Osteoblast (primary cell): ENCODE measurements at regions not wholly inside any gene's neighbourhood (a gene's known extent, or its start where the extent isn't known, plus 50 kb on each side); places are given as distances from the start of the nearest gene placed in this dataset.
A peak's percentile ranks its signal among the peaks of the same experiment; 100 is the strongest.

Experiments
- DNase-seq: peaks from one replicate; pipeline ENCODE4 v3.0.0; 2011; ENCODE audit warnings: low spot score, mixed read lengths; ENCODE audit not compliant: insufficient read length; ENCODE audit errors: missing footprints
- H2AFZ ChIP-seq: 2 replicates; pipeline ENCODE4 v1.6.0; 2011; ENCODE audit warnings: mild to moderate bottlenecking, low read length
- H3K27ac ChIP-seq: 2 replicates; pipeline ENCODE4 v1.5.1; 2011; ENCODE audit warnings: mild to moderate bottlenecking, low read depth, low read length, moderate library complexity
- H3K27me3 ChIP-seq: 2 replicates; pipeline ENCODE4 v1.6.0; 2012; ENCODE audit warnings: mild to moderate bottlenecking, control low read depth, inconsistent platforms, low read length, moderate library complexity; ENCODE audit not compliant: insufficient read depth
- H3K36me3 ChIP-seq: 2 replicates; pipeline ENCODE4 v1.5.1; 2011; ENCODE audit warnings: mild to moderate bottlenecking, low read length, control low read depth, moderate library complexity; ENCODE audit not compliant: insufficient read depth
- H3K4me1 ChIP-seq: 2 replicates; pipeline ENCODE4 v1.5.1; 2011; ENCODE audit warnings: mild to moderate bottlenecking, low read length, control low read depth, moderate library complexity; ENCODE audit not compliant: insufficient read depth
- H3K4me2 ChIP-seq: 2 replicates; pipeline ENCODE4 v1.6.0; 2011; ENCODE audit warnings: mild to moderate bottlenecking, low read length; ENCODE audit not compliant: insufficient read depth
- H3K4me3 ChIP-seq: fragments of 200-600 bp; sonication (generic); 3 replicates; pipeline ENCODE4 v1.5.1; 2012; ENCODE audit warnings: mild to moderate bottlenecking, low read length, inconsistent platforms; ENCODE audit not compliant: insufficient read depth
- H3K79me2 ChIP-seq: 2 replicates; pipeline ENCODE4 v1.6.0; 2012; ENCODE audit warnings: mild to moderate bottlenecking, low read length, control low read depth, inconsistent platforms; ENCODE audit not compliant: insufficient read depth
- H3K9me3 ChIP-seq: 2 replicates; pipeline ENCODE4 v1.5.1; 2011; ENCODE audit warnings: low read depth, low read length, control low read depth
- H4K20me1 ChIP-seq: 2 replicates; pipeline ENCODE4 v1.6.0; 2012; ENCODE audit warnings: mild to moderate bottlenecking, low read length, control low read depth; ENCODE audit not compliant: insufficient read depth
- TF ChIP-seq, protein P1 (sequence below): IDR thresholded peaks from 2 replicates; pipeline ENCODE4 v1.5.1; 2011; ENCODE audit warnings: mild to moderate bottlenecking, low read depth, low read length, moderate library complexity; ENCODE audit errors: extremely low read depth

- H2AFZ ChIP-seq = no peak overlapping the region
- no peaks in the 10 kb centered on the region for H3K27me3 ChIP-seq
- no peaks in the 10 kb centered on the region for H3K4me1 ChIP-seq
- H3K79me2 ChIP-seq = no peaks in the 10 kb centered on the region
- TF ChIP-seq, protein P1, sequence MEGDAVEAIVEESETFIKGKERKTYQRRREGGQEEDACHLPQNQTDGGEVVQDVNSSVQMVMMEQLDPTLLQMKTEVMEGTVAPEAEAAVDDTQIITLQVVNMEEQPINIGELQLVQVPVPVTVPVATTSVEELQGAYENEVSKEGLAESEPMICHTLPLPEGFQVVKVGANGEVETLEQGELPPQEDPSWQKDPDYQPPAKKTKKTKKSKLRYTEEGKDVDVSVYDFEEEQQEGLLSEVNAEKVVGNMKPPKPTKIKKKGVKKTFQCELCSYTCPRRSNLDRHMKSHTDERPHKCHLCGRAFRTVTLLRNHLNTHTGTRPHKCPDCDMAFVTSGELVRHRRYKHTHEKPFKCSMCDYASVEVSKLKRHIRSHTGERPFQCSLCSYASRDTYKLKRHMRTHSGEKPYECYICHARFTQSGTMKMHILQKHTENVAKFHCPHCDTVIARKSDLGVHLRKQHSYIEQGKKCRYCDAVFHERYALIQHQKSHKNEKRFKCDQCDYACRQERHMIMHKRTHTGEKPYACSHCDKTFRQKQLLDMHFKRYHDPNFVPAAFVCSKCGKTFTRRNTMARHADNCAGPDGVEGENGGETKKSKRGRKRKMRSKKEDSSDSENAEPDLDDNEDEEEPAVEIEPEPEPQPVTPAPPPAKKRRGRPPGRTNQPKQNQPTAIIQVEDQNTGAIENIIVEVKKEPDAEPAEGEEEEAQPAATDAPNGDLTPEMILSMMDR = no peak
- H3K9me3 ChIP-seq = no peaks in the 10 kb centered on the region
- H4K20me1 ChIP-seq = no peaks in the 10 kb centered on the region
- no peak for DNase-seq
- H3K36me3 ChIP-seq = no peaks in the 10 kb centered on the region
- no peak overlapping the region for H3K4me2 ChIP-seq
- H3K27ac ChIP-seq = no peak overlapping the region
- no peak overlapping the region for H3K4me3 ChIP-seq
These were observed 1060.7 kb downstream of the EFNA5 start for GRCh38 chr5:106610041-106610440.

DNA sequence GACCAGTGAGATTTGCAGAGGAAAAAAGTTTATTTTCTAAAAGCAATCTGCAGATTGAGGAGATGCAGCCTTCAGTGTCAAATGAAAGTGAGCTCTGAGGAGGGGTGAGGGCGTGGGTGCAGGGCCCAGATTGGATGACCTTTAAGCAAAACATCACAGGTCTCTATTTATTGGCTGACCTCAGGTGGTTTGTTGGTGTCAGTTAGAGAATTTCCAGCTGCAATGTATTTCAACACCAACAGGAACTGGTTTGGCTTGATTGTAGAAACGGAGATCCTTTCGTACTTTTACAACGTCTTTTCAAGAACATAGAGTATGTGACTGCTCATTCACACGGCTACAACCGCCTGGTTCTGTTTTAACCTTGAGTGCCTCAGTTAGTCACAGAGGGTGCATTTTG lies 1069.1 kb downstream of the EFNA5 start:
- H3K4me2 ChIP-seq = no peak overlapping the region
- no peaks in the 10 kb centered on the region for H3K4me1 ChIP-seq
- H3K27ac ChIP-seq = no peak overlapping the region
- no peaks in the 10 kb centered on the region for H3K36me3 ChIP-seq
- DNase-seq = no peak
- no peaks in the 10 kb centered on the region for H4K20me1 ChIP-seq
- H3K9me3 ChIP-seq = no peaks in the 10 kb centered on the region
- H3K4me3 ChIP-seq = no peak overlapping the region
- H2AFZ ChIP-seq = no peak overlapping the region
- no peaks in the 10 kb centered on the region for H3K27me3 ChIP-seq
- H3K79me2 ChIP-seq = no peaks in the 10 kb centered on the region
- TF ChIP-seq, protein P1 = no peak

GRCh38 chr5:106600803-106601202 lies 1069.9 kb downstream of the EFNA5 start:
- no peaks in the 10 kb centered on the region for H3K79me2 ChIP-seq
- H3K4me2 ChIP-seq = no peak overlapping the region
- peak overlapping the region; percentile 20 for H2AFZ ChIP-seq

DNA sequence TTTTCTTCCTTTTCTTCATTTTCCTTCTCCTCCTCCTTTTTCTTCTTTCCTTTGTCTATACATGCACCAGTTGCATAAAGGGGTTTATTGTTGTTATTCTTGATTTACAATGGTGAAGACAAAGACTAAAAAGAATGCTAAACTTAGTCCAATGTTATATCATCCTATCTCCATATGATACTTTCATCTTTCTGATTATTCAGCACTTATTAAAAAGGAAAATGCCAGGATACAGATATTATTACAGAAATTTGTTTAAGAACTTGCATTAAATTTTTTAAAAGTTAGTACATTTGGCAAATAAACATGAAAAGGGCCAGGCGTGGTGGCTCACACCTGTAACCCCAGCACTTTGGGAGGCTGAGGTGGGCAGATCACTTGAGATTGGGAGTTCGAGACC lies 1074.9 kb downstream of the EFNA5 start:
- no peak for DNase-seq

More at GRCh38 chr5:106600803-106601202, 1069.9 kb downstream of the EFNA5 start:
- DNase-seq = no peak
- Histone ChIP-seq H3K27me3 (no peaks in the 10 kb centered on the region), H3K27ac (no peak overlapping the region), H3K9me3 (no peaks in the 10 kb centered on the region), H3K36me3 (no peaks in the 10 kb centered on the region), H3K4me1 (no peaks in the 10 kb centered on the region), H3K4me3 (no peak overlapping the region), H4K20me1 (no peaks in the 10 kb centered on the region)
- TF ChIP-seq, protein P1 = no peak

More for the DNA sequence above, 1074.9 kb downstream of the EFNA5 start:
- no peaks in the 10 kb centered on the region for H3K9me3 ChIP-seq
- no peak overlapping the region for H3K4me3 ChIP-seq
- H3K79me2 ChIP-seq = no peaks in the 10 kb centered on the region
- H3K27ac ChIP-seq = no peak overlapping the region
- TF ChIP-seq, protein P1 = no peak
- no peak overlapping the region for H3K4me2 ChIP-seq
- H3K4me1 ChIP-seq = peaks cover under 1% of the 10 kb centered on the region
- H3K27me3 ChIP-seq = no peaks in the 10 kb centered on the region
- H3K36me3 ChIP-seq = no peaks in the 10 kb centered on the region
- no peak overlapping the region for H2AFZ ChIP-seq
- H4K20me1 ChIP-seq = no peaks in the 10 kb centered on the region
